Liver (tissue), 8 donors: ENCODE measurements at regions not wholly inside any gene's neighbourhood (a gene's known extent, or its start where the extent isn't known, plus 50 kb on each side); places are given as distances from the start of the nearest gene placed in this dataset.

Source experiments
- DNase-seq: peaks from one replicate; pipeline ENCODE4 v3.0.0-alpha.2; 2017; ENCODE audit warnings: low spot score
- H3K27ac ChIP-seq, 2 donors: one replicate each; pipeline ENCODE4 v1.7.0; 2013; ENCODE audit warnings: inconsistent platforms in 2 of 2, low read length in 2 of 2, control low read depth in 1 of 2, low read depth in 1 of 2, mild to moderate bottlenecking in 1 of 2
- H3K27me3 ChIP-seq, 4 donors: one replicate each; pipeline versions ENCODE4 v1.6.1 to v1.7.0; 2013; ENCODE audit warnings: low read length in 3 of 4, inconsistent platforms in 1 of 4, mild to moderate bottlenecking in 1 of 4, moderate library complexity in 1 of 4; ENCODE audit not compliant: control insufficient read depth in 4 of 4, insufficient read depth in 4 of 4
- H3K36me3 ChIP-seq, 4 donors: one replicate each; pipeline versions ENCODE4 v1.6.1 to v1.7.0; 2013; ENCODE audit warnings: low read length in 3 of 4, mild to moderate bottlenecking in 3 of 4, low read depth in 1 of 4, moderate library complexity in 1 of 4; ENCODE audit not compliant: control insufficient read depth in 4 of 4, insufficient read depth in 3 of 4
- H3K4me1 ChIP-seq, 4 donors: one replicate each; pipeline versions ENCODE4 v1.6.1 to v1.7.0; 2013; ENCODE audit warnings: low read length in 3 of 4, mild to moderate bottlenecking in 3 of 4, moderate library complexity in 1 of 4; ENCODE audit not compliant: control insufficient read depth in 4 of 4, insufficient read depth in 4 of 4
- H3K4me3 ChIP-seq, 3 donors: one replicate each; pipeline versions ENCODE4 v1.6.1 to v1.7.0; 2013; ENCODE audit warnings: low read length in 3 of 3, control low read depth in 1 of 3, low read depth in 1 of 3, mild to moderate bottlenecking in 1 of 3
- H3K9ac ChIP-seq, 2 donors: one replicate each; pipeline ENCODE4 v1.7.0; 2013; ENCODE audit warnings: low read length in 2 of 2, mild to moderate bottlenecking in 2 of 2, moderate library complexity in 2 of 2, control low read depth in 1 of 2, low read depth in 1 of 2
- H3K9me3 ChIP-seq, 4 donors: one replicate each; pipeline versions ENCODE4 v1.6.1 to v1.7.0; 2013; ENCODE audit warnings: low read length in 3 of 4; ENCODE audit not compliant: control insufficient read depth in 4 of 4
- ATF3 ChIP-seq: IDR thresholded peaks from 2 replicates; pipeline ENCODE4 v1.6.1; 2016; ENCODE audit warnings: antibody characterized with exemption
- CTCF ChIP-seq: fragments of 150-350 bp; IDR thresholded peaks from 2 replicates; pipeline ENCODE4 v1.5.1; 2017; ENCODE audit warnings: improper control_type of control experiment, low read depth, low read length; ENCODE audit not compliant: missing input control
- EGR1 ChIP-seq, 2 donors: IDR thresholded peaks; 2 replicates each; pipeline ENCODE4 v1.6.1; 2016 to 2018; ENCODE audit warnings: antibody characterized with exemption in 2 of 2, low read depth in 2 of 2
- FOXA1 ChIP-seq: IDR thresholded peaks from 2 replicates; pipeline ENCODE4 v1.6.1; 2016; ENCODE audit warnings: antibody characterized with exemption
- GABPA ChIP-seq, 2 donors: IDR thresholded peaks in 1 of 2; conservative IDR thresholded peaks in 1 of 2; 2 replicates each; pipeline ENCODE4 v1.6.1; 2016; ENCODE audit warnings: antibody characterized with exemption in 2 of 2, mild to moderate bottlenecking in 1 of 2, moderate library complexity in 1 of 2
- HNF4A ChIP-seq, 2 donors: conservative IDR thresholded peaks; 2 replicates each; pipeline ENCODE4 v1.6.1; 2016; ENCODE audit warnings: antibody characterized with exemption in 2 of 2, mild to moderate bottlenecking in 2 of 2
- HNF4G ChIP-seq: IDR thresholded peaks from 2 replicates; pipeline ENCODE4 v1.6.1; 2016; ENCODE audit warnings: antibody characterized with exemption
- JUND ChIP-seq, 2 donors: IDR thresholded peaks; 2 replicates each; pipeline ENCODE4 v1.6.1; 2016; ENCODE audit warnings: antibody characterized with exemption in 2 of 2
- MAX ChIP-seq: IDR thresholded peaks from 2 replicates; pipeline ENCODE4 v1.6.1; 2016; ENCODE audit warnings: antibody characterized with exemption
- NR2F2 ChIP-seq: IDR thresholded peaks from 2 replicates; pipeline ENCODE4 v1.6.1; 2016; ENCODE audit warnings: antibody characterized with exemption
- RAD21 ChIP-seq, 2 donors: IDR thresholded peaks; 2 replicates each; pipeline ENCODE4 v1.6.1; 2016; ENCODE audit warnings: antibody characterized with exemption in 2 of 2, mild to moderate bottlenecking in 2 of 2
- REST ChIP-seq: IDR thresholded peaks from 2 replicates; pipeline ENCODE4 v1.6.1; 2016; ENCODE audit warnings: antibody characterized with exemption, mild to moderate bottlenecking
- RXRA ChIP-seq, 2 donors: IDR thresholded peaks; 2 replicates each; pipeline ENCODE4 v1.6.1; 2017 to 2018; ENCODE audit warnings: antibody characterized with exemption in 2 of 2, mild to moderate bottlenecking in 1 of 2
- SP1 ChIP-seq: IDR thresholded peaks from 2 replicates; pipeline ENCODE4 v1.6.1; 2018; ENCODE audit warnings: antibody characterized with exemption, mild to moderate bottlenecking
- TAF1 ChIP-seq: conservative IDR thresholded peaks from 2 replicates; pipeline ENCODE4 v1.6.1; 2016; ENCODE audit warnings: antibody characterized with exemption, mild to moderate bottlenecking
- YY1 ChIP-seq: IDR thresholded peaks from 2 replicates; pipeline ENCODE4 v1.6.1; 2016; ENCODE audit warnings: antibody characterized with exemption, mild to moderate bottlenecking
- ZBTB33 ChIP-seq: IDR thresholded peaks from 2 replicates; pipeline ENCODE4 v1.6.1; 2016; ENCODE audit warnings: antibody characterized with exemption
- WGBS: extraction: QIAGEN DNeasy Blood & Tissue Kit; methylation state at CpG from one replicate; pipeline ENCODE4 v1.1.7; 2013; 5-methylcytosine and 5-hydroxymethylcytosine counted together
- donor health status: healthy.
- donor health status: healthy.
- donor health status: healthy.
- donor health status: healthy.
- donor health status: healthy.

GRCh38 chr3:13148561-13149329 is 75.5 kb upstream of the IQSEC1 start:
- DNase-seq, result no peak
- no peak for TF ChIP-seq TAF1
- TF ChIP-seq HNF4A (conservative IDR thresholded peaks at IDR 0.05), result no peak
- no peaks in the 10 kb centered on the region for H3K27me3 ChIP-seq
- H3K27ac ChIP-seq, result no peak overlapping the region
- H3K36me3 ChIP-seq, result no peaks in the 10 kb centered on the region
- WGBS, result 91% methylated on average over 13 of the region's 13 CpGs
- no peak overlapping the region for H3K9ac ChIP-seq
- no peak overlapping the region for H3K4me3 ChIP-seq
- H3K4me1 ChIP-seq, result no peaks in the 10 kb centered on the region
- H3K9me3 ChIP-seq, result no peaks in the 10 kb centered on the region

GRCh38 chr3:13148126-13148525 is 74.9 kb upstream of the IQSEC1 start:
- no peaks in the 10 kb centered on the region for H3K9me3 ChIP-seq
- no peaks in the 10 kb centered on the region for H3K4me1 ChIP-seq
- H3K4me3 ChIP-seq, result no peak overlapping the region
- H3K9ac ChIP-seq, result no peak overlapping the region
- TF ChIP-seq NR2F2, result no peak
- no peak for TF ChIP-seq RAD21 (IDR thresholded peaks at IDR 0.05)
- no peak for TF ChIP-seq HNF4G
- TF ChIP-seq ZBTB33, result no peak
- no peak for TF ChIP-seq EGR1 (IDR thresholded peaks at IDR 0.05; ENCODE audit: low read depth in 2 of 2)
- TF ChIP-seq FOXA1, result no peak
- no peak for TF ChIP-seq CTCF
- no peak for TF ChIP-seq ATF3
- no peak for TF ChIP-seq RXRA (IDR thresholded peaks at IDR 0.05)
- TF ChIP-seq GABPA (IDR thresholded peaks at IDR 0.05 in 1 of 2, conservative IDR thresholded peaks at IDR 0.05 in 1 of 2), result no peak
- no peak for TF ChIP-seq JUND (IDR thresholded peaks at IDR 0.05)
- 87% methylated on average over 8 of the region's 8 CpGs for WGBS
- H3K36me3 ChIP-seq, result no peaks in the 10 kb centered on the region
- H3K27me3 ChIP-seq, result no peaks in the 10 kb centered on the region
- no peak for DNase-seq
- no peak overlapping the region for H3K27ac ChIP-seq

- H3K4me1 ChIP-seq, result no peaks in the 10 kb centered on the region
- H3K4me3 ChIP-seq, result no peak overlapping the region
- no peak overlapping the region for H3K27ac ChIP-seq
- DNase-seq, result no peak
- 83% methylated on average over 4 of the region's 4 CpGs for WGBS
- no peaks in the 10 kb centered on the region for H3K9me3 ChIP-seq
- no peaks in the 10 kb centered on the region for H3K36me3 ChIP-seq
- TF ChIP-seq RAD21 (IDR thresholded peaks at IDR 0.05) (no peak), HNF4A (conservative IDR thresholded peaks at IDR 0.05) (no peak), REST (no peak), HNF4G (no peak), MAX (no peak), SP1 (no peak), YY1 (no peak), JUND (IDR thresholded peaks at IDR 0.05) (no peak)
- no peaks in the 10 kb centered on the region for H3K27me3 ChIP-seq
- H3K9ac ChIP-seq, result no peak overlapping the region
Measured at GRCh38 chr3:13147344-13147743, 74.1 kb upstream of the IQSEC1 start.
